ENCODE measurements at regions not wholly inside any gene's neighbourhood (a gene's known extent, or its start where the extent isn't known, plus 50 kb on each side); places are given as distances from the start of the nearest gene placed in this dataset.

DNA sequence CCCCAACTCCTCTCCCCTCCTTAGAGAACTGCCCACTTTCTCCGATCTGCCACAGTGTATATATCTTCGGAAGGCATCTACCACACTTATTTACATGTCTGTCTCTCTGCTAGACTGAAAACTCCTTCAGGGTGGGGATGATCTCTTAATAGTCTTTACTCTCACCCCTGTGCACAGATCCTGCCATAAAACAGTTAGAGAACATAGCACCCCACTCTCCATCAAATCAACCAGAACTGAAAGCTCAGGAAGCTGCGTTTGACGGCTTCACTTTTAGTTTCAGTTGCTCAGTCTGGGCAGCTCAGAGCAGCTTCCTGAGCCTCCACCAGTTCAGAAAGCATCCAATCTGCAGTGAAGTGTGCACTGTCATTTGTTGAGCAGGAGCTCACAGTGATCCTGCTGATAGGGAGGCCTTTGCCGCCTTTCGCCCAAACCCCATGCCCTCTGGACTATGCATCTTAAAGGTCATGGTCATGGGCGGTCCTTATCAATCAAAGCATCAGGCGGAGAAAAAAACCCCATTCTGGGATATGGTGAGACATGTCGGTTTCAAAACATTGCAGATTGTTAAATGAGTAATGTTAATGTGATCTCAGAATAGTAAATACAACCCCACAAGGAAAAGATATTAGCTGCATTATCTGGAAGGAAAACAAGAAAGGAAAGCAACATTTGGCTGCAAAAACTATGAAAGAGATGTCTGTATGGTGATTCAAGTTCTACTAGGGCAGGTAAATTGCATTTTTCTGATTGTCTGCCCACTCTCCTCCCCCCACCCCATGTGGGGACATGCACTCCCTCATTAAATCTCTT lies 167.1 kb upstream of the ADO start:
- H3K9me3 ChIP-seq (ENCODE audit: low read depth): no peaks in the 10 kb centered on the region
- peak in 1 of 2 donors; percentile 62 for DNase-seq (ENCODE audit: low read depth in 1 of 2, low spot score in 1 of 2)
- peaks cover 17% of the 10 kb centered on the region for H3K4me1 ChIP-seq (ENCODE audit: low read depth)
- no peaks in the 10 kb centered on the region for H3K36me3 ChIP-seq
- H3K27me3 ChIP-seq: no peaks in the 10 kb centered on the region
- peak overlapping the region; percentile 34 for H3K27ac ChIP-seq
- H3K4me3 ChIP-seq: no peak overlapping the region
- TF ChIP-seq, protein P1, sequence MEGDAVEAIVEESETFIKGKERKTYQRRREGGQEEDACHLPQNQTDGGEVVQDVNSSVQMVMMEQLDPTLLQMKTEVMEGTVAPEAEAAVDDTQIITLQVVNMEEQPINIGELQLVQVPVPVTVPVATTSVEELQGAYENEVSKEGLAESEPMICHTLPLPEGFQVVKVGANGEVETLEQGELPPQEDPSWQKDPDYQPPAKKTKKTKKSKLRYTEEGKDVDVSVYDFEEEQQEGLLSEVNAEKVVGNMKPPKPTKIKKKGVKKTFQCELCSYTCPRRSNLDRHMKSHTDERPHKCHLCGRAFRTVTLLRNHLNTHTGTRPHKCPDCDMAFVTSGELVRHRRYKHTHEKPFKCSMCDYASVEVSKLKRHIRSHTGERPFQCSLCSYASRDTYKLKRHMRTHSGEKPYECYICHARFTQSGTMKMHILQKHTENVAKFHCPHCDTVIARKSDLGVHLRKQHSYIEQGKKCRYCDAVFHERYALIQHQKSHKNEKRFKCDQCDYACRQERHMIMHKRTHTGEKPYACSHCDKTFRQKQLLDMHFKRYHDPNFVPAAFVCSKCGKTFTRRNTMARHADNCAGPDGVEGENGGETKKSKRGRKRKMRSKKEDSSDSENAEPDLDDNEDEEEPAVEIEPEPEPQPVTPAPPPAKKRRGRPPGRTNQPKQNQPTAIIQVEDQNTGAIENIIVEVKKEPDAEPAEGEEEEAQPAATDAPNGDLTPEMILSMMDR (IDR thresholded peaks at IDR 0.05; ENCODE audit: low read depth, low read length): no peak

DNA sequence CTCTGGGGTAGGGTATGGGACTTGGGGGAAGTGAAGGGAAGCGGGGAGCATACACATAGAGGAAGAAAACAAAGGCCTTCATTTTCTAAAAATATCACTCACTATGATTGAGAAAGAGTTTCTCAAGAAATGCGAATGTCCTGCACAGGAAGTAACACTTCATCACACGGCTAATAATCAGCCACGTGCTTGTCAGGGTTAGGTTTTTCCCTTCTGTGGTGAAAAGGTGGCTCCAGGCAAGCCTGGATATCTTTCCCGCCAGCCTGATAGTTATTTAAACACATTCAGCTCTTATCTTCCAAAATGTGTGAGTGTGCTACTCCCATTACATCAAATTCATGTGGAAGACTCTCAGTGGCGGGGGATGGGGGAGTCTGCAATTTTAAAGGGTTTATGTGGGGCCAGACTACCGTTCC lies 166.4 kb upstream of the ADO start:
- peak overlapping the region; percentile 34 for H3K27ac ChIP-seq
- peaks cover 17% of the 10 kb centered on the region for H3K4me1 ChIP-seq (ENCODE audit: low read depth)
- H3K4me3 ChIP-seq: no peak overlapping the region
- TF ChIP-seq, protein P1 (IDR thresholded peaks at IDR 0.05; ENCODE audit: low read depth, low read length): no peak
- peak; percentile 23 to 88 for DNase-seq (ENCODE audit: low read depth in 1 of 2, low spot score in 1 of 2)
- no peaks in the 10 kb centered on the region for H3K36me3 ChIP-seq
- no peaks in the 10 kb centered on the region for H3K27me3 ChIP-seq
- H3K9me3 ChIP-seq (ENCODE audit: low read depth): no peaks in the 10 kb centered on the region

DNA sequence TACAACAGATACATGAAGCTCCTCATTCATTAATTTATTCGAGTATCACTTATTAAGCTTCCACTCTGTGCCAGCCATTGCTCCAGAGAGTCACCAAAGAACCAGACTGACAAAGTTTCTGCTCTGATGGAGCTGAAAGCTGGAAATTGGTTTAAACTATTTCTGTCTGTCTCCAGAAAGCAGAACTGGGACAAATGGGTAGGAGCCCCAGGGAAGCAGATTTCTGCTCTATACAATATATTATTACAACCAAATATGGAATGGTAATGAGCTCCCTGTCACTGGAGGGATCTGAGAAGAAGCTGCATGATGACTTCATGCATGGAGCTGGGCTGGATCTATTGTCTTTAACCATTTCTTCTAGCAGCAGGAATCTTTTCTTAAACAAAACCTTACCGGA lies 165.4 kb upstream of the ADO start:
- H3K4me1 ChIP-seq (ENCODE audit: low read depth): peaks cover 17% of the 10 kb centered on the region
- no peak overlapping the region for H3K27ac ChIP-seq
- H3K4me3 ChIP-seq: no peak overlapping the region
- DNase-seq (ENCODE audit: low read depth in 1 of 2, low spot score in 1 of 2): no peak
- no peaks in the 10 kb centered on the region for H3K36me3 ChIP-seq
- no peaks in the 10 kb centered on the region for H3K9me3 ChIP-seq (ENCODE audit: low read depth)
- TF ChIP-seq, protein P1 (IDR thresholded peaks at IDR 0.05; ENCODE audit: low read depth, low read length): no peak
- H3K27me3 ChIP-seq: no peaks in the 10 kb centered on the region

DNA sequence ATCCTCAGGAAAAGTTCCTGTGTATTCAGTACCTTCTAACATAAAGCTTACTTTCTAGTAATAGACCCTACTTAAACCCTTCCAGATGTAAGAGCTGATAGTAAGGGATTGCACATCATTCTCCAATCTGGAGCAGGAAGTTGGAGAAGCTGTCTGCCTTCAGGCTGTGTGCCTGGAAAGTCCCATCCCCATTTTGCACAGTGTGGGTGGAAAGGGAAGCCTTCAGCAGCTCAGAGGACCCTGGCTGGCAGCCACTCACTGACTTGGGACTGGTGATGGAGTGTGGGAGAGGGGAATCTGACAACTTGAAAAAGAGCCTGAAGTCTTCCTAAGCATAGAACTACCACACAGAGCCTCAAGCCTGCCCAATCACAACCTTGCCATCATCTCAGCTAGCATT lies 164.1 kb upstream of the ADO start:
- no peak overlapping the region for H3K27ac ChIP-seq
- TF ChIP-seq, protein P1 (IDR thresholded peaks at IDR 0.05; ENCODE audit: low read depth, low read length): no peak
- H3K9me3 ChIP-seq (ENCODE audit: low read depth): no peaks in the 10 kb centered on the region
- H3K4me1 ChIP-seq (ENCODE audit: low read depth): peaks cover 17% of the 10 kb centered on the region
- no peaks in the 10 kb centered on the region for H3K27me3 ChIP-seq
- no peaks in the 10 kb centered on the region for H3K36me3 ChIP-seq
- DNase-seq (ENCODE audit: low read depth in 1 of 2, low spot score in 1 of 2): peak in 1 of 2 donors; percentile 46
- no peak overlapping the region for H3K4me3 ChIP-seq

DNA sequence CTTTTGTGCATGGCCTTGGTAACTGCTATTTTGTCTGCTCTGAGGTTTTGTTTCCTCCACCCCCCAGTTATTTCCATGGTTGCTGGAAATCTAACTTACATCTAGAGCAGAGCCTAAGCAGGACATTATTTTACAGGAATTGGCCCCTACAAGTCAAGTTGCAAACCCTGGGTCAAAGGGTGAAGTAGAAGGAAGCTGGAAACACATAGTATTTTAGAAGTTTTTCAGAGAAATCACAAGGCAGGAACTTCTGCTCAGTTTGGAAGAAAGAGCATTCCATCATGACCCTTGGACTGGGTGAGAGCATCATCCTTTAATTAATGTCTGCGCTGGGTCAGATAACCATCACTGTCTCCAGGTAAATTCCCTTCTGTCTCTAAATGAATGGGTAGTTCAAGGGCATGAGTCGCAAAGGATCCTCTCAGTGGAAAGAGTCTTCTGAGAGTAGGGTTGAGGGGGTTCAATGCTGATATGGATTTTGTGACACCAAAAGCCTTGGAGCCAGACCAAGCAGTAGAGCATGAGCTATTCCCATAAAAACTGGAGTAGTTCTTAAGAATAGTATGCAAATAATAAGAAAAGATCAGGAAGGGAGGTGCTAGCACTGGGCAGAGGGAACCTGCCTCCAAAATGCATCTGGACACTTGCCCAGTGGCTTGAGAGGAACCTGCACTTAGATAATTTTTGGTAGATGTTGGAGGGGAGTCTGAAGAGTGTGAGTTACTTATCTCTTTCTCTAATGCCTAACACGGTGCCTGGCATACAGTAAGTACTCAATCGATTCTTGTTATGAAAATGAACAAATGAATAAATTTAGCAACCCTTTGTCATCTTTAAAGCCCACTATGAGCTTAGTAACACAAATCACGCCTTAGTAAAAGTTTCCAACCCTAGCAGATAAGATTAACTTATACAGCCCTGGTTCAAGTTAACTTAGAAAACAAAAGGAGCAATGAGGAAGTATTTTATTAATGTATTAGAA lies 160.6 kb upstream of the ADO start:
- H3K27me3 ChIP-seq: no peaks in the 10 kb centered on the region

More for the DNA sequence above, 160.6 kb upstream of the ADO start:
- Histone ChIP-seq H3K4me1 (ENCODE audit: low read depth) (no peaks in the 10 kb centered on the region), H3K9me3 (ENCODE audit: low read depth) (no peaks in the 10 kb centered on the region), H3K36me3 (no peaks in the 10 kb centered on the region), H3K4me3 (no peak overlapping the region), H3K27ac (no peak overlapping the region)
- TF ChIP-seq, protein P1 (IDR thresholded peaks at IDR 0.05; ENCODE audit: low read depth, low read length): no peak
- DNase-seq (ENCODE audit: low read depth in 1 of 2, low spot score in 1 of 2): no peak
